ENCODE measurements at regions not wholly inside any gene's neighbourhood (a gene's known extent, or its start where the extent isn't known, plus 50 kb on each side); places are given as distances from the start of the nearest gene placed in this dataset.

- DNase-seq: no peak
Observed at GRCh38 chr5:166980666-166981065, 1310.8 kb upstream of the WWC1 start.

GRCh38 chr5:166982226-166982625 is 1309.2 kb upstream of the WWC1 start:
- DNase-seq: no peak

- no peak for DNase-seq
Observed at GRCh38 chr5:166991601-166992000, 1299.8 kb upstream of the WWC1 start.

GRCh38 chr5:166992108-166992507 is 1299.3 kb upstream of the WWC1 start:
- DNase-seq: no peak

- DNase-seq: no peak
Observed at GRCh38 chr5:166992874-166993722, 1298.3 kb upstream of the WWC1 start.

- DNase-seq: no peak
Observed at GRCh38 chr5:166994226-166994625, 1297.2 kb upstream of the WWC1 start.

GRCh38 chr5:167001246-167001645 is 1290.2 kb upstream of the WWC1 start:
- no peak for DNase-seq

- DNase-seq: no peak
Observed at GRCh38 chr5:167008705-167009104, 1282.7 kb upstream of the WWC1 start.

GRCh38 chr5:167011196-167011595 is 1280.2 kb upstream of the WWC1 start:
- no peak for DNase-seq

GRCh38 chr5:167012123-167013034 is 1279.1 kb upstream of the WWC1 start:
- no peak for DNase-seq

- DNase-seq: no peak
Observed at GRCh38 chr5:167014401-167015056, 1276.9 kb upstream of the WWC1 start.

- no peak for DNase-seq
Observed at GRCh38 chr5:167020418-167020817, 1271.0 kb upstream of the WWC1 start.

- DNase-seq: no peak
Observed at GRCh38 chr5:167029488-167029887, 1262.0 kb upstream of the WWC1 start.

- DNase-seq: no peak
Observed at GRCh38 chr5:167030500-167031120, 1260.8 kb upstream of the WWC1 start.

GRCh38 chr5:167036585-167036984 is 1254.9 kb upstream of the WWC1 start:
- DNase-seq: no peak

- no peak for DNase-seq
Observed at GRCh38 chr5:167049043-167049663, 1242.3 kb upstream of the WWC1 start.

- DNase-seq: no peak
Observed at GRCh38 chr5:167049771-167050567, 1241.5 kb upstream of the WWC1 start.

GRCh38 chr5:167050568-167051401 is 1240.7 kb upstream of the WWC1 start:
- DNase-seq: no peak

GRCh38 chr5:167051402-167051768 is 1240.1 kb upstream of the WWC1 start:
- no peak for DNase-seq

GRCh38 chr5:167052791-167053190 is 1238.7 kb upstream of the WWC1 start:
- no peak for DNase-seq

- no peak for DNase-seq
Observed at GRCh38 chr5:167057665-167058064, 1233.8 kb upstream of the WWC1 start.
